Panc1 (cell line): ENCODE measurements at regions not wholly inside any gene's neighbourhood (a gene's known extent, or its start where the extent isn't known, plus 50 kb on each side); places are given as distances from the start of the nearest gene placed in this dataset.

ENCODE experiments used
- POLR2AphosphoS5 ChIP-seq: IDR thresholded peaks from 2 replicates; pipeline ENCODE4 v1.6.1; 2012; ENCODE audit warnings: mild to moderate bottlenecking, low read depth, low read length, moderate library complexity
- TF ChIP-seq, protein P1 (sequence below): fragments of 450-650 bp; IDR thresholded peaks from 2 replicates; pipeline ENCODE4 v1.5.1; 2017; ENCODE audit warnings: mild to moderate bottlenecking

DNA sequence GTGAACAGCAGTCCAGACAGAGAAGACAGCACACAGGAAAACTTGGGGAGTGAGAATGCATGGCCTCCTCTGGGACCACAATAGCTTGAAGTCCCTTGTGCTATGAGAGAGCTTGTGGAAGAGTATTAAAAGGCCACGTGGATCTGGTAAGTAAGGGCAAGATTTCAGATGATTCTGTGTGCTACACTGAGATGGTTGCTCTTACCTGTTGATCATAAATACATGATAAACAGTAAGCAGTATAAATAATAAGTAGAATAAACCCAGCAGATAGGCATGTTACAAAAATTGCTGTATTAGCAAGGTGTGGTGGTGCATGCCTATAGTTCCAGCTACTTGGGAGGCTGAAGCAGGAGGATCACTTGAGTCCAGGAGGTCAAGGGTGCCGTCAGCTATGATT lies 150.4 kb upstream of the ZC3H11B start:
- TF ChIP-seq, protein P1, sequence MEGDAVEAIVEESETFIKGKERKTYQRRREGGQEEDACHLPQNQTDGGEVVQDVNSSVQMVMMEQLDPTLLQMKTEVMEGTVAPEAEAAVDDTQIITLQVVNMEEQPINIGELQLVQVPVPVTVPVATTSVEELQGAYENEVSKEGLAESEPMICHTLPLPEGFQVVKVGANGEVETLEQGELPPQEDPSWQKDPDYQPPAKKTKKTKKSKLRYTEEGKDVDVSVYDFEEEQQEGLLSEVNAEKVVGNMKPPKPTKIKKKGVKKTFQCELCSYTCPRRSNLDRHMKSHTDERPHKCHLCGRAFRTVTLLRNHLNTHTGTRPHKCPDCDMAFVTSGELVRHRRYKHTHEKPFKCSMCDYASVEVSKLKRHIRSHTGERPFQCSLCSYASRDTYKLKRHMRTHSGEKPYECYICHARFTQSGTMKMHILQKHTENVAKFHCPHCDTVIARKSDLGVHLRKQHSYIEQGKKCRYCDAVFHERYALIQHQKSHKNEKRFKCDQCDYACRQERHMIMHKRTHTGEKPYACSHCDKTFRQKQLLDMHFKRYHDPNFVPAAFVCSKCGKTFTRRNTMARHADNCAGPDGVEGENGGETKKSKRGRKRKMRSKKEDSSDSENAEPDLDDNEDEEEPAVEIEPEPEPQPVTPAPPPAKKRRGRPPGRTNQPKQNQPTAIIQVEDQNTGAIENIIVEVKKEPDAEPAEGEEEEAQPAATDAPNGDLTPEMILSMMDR = no peak
- TF ChIP-seq POLR2AphosphoS5 = no peak
